Uterus (tissue), 2 donors: ENCODE measurements at regions not wholly inside any gene's neighbourhood (a gene's known extent, or its start where the extent isn't known, plus 50 kb on each side); places are given as distances from the start of the nearest gene placed in this dataset.

Source experiments
- CTCF ChIP-seq, 4 experiments: fragments of 200-600 bp in 2 of 4; fragments of 450-650 bp in 2 of 4; sonication (generic) in 2 of 4; IDR thresholded peaks; one replicate each; pipeline ENCODE4 v1.5.1; 2016 to 2019; ENCODE audit warnings: antibody characterized with exemption in 4 of 4, mild to moderate bottlenecking in 2 of 4, moderate library complexity in 1 of 4
- POLR2A ChIP-seq, 2 donors: fragments of 450-650 bp; IDR thresholded peaks; one replicate each; pipeline ENCODE4 v1.6.1; 2016; ENCODE audit warnings: antibody characterized with exemption in 2 of 2, mild to moderate bottlenecking in 1 of 2, moderate library complexity in 1 of 2

GRCh38 chr13:40469581-40470310 is 196.7 kb downstream of the FOXO1 start:
- no peak for TF ChIP-seq CTCF (IDR thresholded peaks at IDR 0.05)
- no peak for TF ChIP-seq POLR2A (IDR thresholded peaks at IDR 0.05)
